GM12878 (cell line): ENCODE measurements at regions not wholly inside any gene's neighbourhood (a gene's known extent, or its start where the extent isn't known, plus 50 kb on each side); places are given as distances from the start of the nearest gene placed in this dataset. TPM values are rescaled to one million over a fixed set of nuclear protein-coding genes. Genes with fewer than 3 reads are reported as not detected.

Experiments
- small RNA-seq: library from RNA; depleted of rRNA; stranded (forward); fragments of <200 nt; gene quantifications from one replicate; pipeline ENCODE3, GENCODE V24; 2014

Small RNA genes in the stretch of these regions (small RNA-seq; reads per million reads assigned to genes)
- gene RN7SKP289: not detected
